K562 (cell line): ENCODE measurements at regions not wholly inside any gene's neighbourhood (a gene's known extent, or its start where the extent isn't known, plus 50 kb on each side); places are given as distances from the start of the nearest gene placed in this dataset.

ENCODE experiments used
- DDX20 ChIP-seq: fragments of 450-650 bp; IDR thresholded peaks from 2 replicates; pipeline ENCODE4 v1.6.1; 2016; ENCODE audit warnings: missing genetic modification characterization, low read depth, mild to moderate bottlenecking, missing compliant biosample characterization, moderate library complexity
- EP300 ChIP-seq: IDR thresholded peaks from 2 replicates; pipeline ENCODE4 v1.6.1; 2012; ENCODE audit warnings: low read length, improper control_type of control experiment
- GABPB2 ChIP-seq: fragments of 250-450 bp; sonication (Bioruptor Pico); conservative IDR thresholded peaks from 2 replicates; pipeline ENCODE4 v1.5.1; 2021; ENCODE audit warnings: mild to moderate bottlenecking
- GTF2A2 ChIP-seq: IDR thresholded peaks from 2 replicates; pipeline ENCODE4 v1.6.1; 2016; ENCODE audit warnings: mild to moderate bottlenecking, missing genetic modification characterization, missing compliant biosample characterization
- IFI16 ChIP-seq: fragments of 250-450 bp; sonication (Bioruptor Pico); IDR thresholded peaks from 2 replicates; pipeline ENCODE4 v2.1.2; 2022; ENCODE audit warnings: mild to moderate bottlenecking, inconsistent platforms
- MED1 ChIP-seq: sonication (generic); formaldehyde crosslinking; IDR thresholded peaks from 2 replicates; pipeline ENCODE4 v1.8.1; 2023; ENCODE audit warnings: missing genetic modification reagents, borderline replicate concordance
- ZNF253 ChIP-seq: fragments of 250-450 bp; sonication (Bioruptor Pico); conservative IDR thresholded peaks from 2 replicates; pipeline ENCODE4 v1.6.1; 2021; ENCODE audit warnings: mild to moderate bottlenecking
- TF ChIP-seq, protein P1 (sequence below): sonication (generic); formaldehyde crosslinking; IDR thresholded peaks from 2 replicates; pipeline ENCODE4 v1.5.0; 2020; ENCODE audit warnings: missing genetic modification reagents
- TF ChIP-seq, protein P2 (sequence below): fragments of 450-650 bp; IDR thresholded peaks from 2 replicates; pipeline ENCODE4 v1.6.1; 2014; ENCODE audit warnings: low read depth, mild to moderate bottlenecking, moderate library complexity, borderline replicate concordance
- TF ChIP-seq, protein P3 (sequence below): IDR thresholded peaks from 2 replicates; pipeline ENCODE4 v1.6.1; 2014; ENCODE audit warnings: antibody characterized with exemption
- TF ChIP-seq, protein P4 (sequence below), 2 experiments: IDR thresholded peaks; 2 replicates each; pipeline ENCODE4 v1.6.1; 2012; ENCODE audit warnings: improper control_type of control experiment in 2 of 2, low read depth in 2 of 2, low read length in 2 of 2, borderline replicate concordance in 1 of 2
- TF ChIP-seq, protein P5 (sequence below): fragments of 450-650 bp; conservative IDR thresholded peaks from 2 replicates; pipeline ENCODE4 v1.6.1; 2016; ENCODE audit warnings: missing genetic modification characterization, low read depth, mild to moderate bottlenecking, control low read depth, missing compliant biosample characterization

DNA sequence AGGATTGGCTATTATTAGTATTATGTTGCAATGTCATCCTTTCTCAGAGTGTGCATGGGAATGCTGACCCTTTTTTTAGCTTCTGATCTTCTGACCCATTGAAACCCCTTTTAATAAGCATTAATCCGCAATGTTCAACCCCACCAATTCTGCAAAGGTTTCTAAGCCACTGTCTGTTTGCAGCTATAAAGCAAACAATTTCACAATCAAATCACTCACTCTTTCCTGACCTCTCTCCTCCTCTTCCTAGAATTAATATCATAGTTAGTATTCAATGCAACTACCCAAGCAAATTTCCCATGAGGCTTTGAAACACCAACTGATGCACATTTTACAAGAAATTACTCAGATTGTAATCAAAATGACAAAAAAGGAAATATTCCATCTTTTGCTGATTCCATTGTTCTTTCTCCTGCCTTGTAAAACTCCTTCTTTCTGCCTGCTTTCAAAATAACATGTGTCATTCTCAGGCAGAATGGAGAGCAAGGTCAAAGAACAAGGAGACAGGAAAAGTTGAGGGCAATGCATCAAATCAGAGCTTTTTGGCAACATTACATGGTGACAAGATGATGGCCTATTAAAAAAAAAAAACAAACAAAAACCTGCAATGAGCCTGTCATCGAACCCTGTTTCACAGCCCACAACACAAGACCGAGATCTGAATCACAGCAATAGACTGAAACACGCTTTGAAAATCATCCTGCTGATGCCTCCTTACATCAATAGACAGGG is 253.2 kb upstream of the AR start (continued):
- TF ChIP-seq EP300 (no peak), GTF2A2 (tag) (no peak), IFI16 (CRISPR knock-in tag) (no peak), DDX20 (tag) (no peak), MED1 (no peak), GABPB2 (CRISPR knock-in tag) (no peak), ZNF253 (no peak)
- TF ChIP-seq, protein P1, sequence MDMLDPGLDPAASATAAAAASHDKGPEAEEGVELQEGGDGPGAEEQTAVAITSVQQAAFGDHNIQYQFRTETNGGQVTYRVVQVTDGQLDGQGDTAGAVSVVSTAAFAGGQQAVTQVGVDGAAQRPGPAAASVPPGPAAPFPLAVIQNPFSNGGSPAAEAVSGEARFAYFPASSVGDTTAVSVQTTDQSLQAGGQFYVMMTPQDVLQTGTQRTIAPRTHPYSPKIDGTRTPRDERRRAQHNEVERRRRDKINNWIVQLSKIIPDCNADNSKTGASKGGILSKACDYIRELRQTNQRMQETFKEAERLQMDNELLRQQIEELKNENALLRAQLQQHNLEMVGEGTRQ (CRISPR knock-in tag) = no peak
- TF ChIP-seq, protein P2, sequence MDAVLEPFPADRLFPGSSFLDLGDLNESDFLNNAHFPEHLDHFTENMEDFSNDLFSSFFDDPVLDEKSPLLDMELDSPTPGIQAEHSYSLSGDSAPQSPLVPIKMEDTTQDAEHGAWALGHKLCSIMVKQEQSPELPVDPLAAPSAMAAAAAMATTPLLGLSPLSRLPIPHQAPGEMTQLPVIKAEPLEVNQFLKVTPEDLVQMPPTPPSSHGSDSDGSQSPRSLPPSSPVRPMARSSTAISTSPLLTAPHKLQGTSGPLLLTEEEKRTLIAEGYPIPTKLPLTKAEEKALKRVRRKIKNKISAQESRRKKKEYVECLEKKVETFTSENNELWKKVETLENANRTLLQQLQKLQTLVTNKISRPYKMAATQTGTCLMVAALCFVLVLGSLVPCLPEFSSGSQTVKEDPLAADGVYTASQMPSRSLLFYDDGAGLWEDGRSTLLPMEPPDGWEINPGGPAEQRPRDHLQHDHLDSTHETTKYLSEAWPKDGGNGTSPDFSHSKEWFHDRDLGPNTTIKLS = no peak
- TF ChIP-seq, protein P3, sequence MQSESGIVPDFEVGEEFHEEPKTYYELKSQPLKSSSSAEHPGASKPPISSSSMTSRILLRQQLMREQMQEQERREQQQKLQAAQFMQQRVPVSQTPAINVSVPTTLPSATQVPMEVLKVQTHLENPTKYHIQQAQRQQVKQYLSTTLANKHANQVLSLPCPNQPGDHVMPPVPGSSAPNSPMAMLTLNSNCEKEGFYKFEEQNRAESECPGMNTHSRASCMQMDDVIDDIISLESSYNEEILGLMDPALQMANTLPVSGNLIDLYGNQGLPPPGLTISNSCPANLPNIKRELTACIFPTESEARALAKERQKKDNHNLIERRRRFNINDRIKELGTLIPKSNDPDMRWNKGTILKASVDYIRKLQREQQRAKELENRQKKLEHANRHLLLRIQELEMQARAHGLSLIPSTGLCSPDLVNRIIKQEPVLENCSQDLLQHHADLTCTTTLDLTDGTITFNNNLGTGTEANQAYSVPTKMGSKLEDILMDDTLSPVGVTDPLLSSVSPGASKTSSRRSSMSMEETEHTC = no peak
- TF ChIP-seq, protein P4, sequence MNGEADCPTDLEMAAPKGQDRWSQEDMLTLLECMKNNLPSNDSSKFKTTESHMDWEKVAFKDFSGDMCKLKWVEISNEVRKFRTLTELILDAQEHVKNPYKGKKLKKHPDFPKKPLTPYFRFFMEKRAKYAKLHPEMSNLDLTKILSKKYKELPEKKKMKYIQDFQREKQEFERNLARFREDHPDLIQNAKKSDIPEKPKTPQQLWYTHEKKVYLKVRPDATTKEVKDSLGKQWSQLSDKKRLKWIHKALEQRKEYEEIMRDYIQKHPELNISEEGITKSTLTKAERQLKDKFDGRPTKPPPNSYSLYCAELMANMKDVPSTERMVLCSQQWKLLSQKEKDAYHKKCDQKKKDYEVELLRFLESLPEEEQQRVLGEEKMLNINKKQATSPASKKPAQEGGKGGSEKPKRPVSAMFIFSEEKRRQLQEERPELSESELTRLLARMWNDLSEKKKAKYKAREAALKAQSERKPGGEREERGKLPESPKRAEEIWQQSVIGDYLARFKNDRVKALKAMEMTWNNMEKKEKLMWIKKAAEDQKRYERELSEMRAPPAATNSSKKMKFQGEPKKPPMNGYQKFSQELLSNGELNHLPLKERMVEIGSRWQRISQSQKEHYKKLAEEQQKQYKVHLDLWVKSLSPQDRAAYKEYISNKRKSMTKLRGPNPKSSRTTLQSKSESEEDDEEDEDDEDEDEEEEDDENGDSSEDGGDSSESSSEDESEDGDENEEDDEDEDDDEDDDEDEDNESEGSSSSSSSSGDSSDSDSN (IDR thresholded peaks at IDR 0.05; ENCODE audit: borderline replicate concordance in 1 of 2, low read depth in 2 of 2, low read length in 2 of 2) = no peak
- TF ChIP-seq, protein P5, sequence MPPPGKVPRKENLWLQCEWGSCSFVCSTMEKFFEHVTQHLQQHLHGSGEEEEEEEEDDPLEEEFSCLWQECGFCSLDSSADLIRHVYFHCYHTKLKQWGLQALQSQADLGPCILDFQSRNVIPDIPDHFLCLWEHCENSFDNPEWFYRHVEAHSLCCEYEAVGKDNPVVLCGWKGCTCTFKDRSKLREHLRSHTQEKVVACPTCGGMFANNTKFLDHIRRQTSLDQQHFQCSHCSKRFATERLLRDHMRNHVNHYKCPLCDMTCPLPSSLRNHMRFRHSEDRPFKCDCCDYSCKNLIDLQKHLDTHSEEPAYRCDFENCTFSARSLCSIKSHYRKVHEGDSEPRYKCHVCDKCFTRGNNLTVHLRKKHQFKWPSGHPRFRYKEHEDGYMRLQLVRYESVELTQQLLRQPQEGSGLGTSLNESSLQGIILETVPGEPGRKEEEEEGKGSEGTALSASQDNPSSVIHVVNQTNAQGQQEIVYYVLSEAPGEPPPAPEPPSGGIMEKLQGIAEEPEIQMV (tag) = no peak
